ENCODE measurements at regions not wholly inside any gene's neighbourhood (a gene's known extent, or its start where the extent isn't known, plus 50 kb on each side); places are given as distances from the start of the nearest gene placed in this dataset.

DNA sequence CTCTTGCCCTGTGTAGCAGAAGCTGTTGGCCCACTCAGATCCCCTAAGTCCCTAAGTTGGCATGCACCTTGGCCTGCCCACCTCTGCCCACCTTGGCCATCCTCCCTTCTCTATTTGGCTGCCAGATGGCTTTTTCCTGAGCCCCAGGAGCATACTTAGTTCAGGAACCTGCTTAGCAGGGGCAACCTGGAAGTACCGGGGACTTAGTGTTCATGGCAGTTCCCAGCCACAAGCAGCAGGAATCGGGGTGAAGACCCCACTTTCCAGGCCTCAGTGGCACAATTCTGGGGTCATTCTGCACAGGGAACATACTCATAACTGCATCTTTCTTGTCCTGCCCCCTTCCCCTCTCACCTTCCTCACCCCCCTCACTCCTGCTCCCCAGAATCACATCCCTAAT lies 158.0 kb upstream of the PMEPA1 start:
- DNase-seq: no peak

DNA sequence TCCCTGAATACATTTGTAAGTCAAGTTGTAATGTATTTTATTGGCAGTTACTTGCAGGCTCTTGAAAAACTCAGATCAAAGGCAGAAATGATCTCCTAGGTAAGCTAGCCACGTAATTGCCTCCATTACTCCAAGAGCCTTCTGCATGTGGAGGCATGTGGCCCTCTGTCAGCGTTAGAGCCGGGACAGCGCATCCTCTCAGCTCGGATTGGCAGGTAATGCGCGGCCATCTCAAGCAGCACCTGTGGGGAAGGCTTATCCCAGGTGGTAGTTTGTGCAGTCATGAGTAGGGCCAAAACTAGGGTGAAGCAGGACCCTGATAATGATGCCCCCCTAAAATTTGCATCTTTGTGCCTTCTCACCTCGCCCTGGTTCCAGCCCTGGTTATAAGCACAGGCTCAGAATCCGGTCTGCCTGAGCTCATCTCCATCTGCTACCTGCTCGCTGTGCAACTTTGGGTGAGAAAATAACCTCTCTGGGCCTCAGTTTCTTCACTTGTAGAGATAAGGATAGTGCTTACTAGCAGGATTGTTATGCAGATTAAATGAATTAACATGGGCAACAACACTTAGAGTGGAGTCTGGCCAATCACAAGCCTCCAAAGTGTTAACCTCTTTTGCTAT lies 157.5 kb upstream of the PMEPA1 start:
- no peak for DNase-seq

DNA sequence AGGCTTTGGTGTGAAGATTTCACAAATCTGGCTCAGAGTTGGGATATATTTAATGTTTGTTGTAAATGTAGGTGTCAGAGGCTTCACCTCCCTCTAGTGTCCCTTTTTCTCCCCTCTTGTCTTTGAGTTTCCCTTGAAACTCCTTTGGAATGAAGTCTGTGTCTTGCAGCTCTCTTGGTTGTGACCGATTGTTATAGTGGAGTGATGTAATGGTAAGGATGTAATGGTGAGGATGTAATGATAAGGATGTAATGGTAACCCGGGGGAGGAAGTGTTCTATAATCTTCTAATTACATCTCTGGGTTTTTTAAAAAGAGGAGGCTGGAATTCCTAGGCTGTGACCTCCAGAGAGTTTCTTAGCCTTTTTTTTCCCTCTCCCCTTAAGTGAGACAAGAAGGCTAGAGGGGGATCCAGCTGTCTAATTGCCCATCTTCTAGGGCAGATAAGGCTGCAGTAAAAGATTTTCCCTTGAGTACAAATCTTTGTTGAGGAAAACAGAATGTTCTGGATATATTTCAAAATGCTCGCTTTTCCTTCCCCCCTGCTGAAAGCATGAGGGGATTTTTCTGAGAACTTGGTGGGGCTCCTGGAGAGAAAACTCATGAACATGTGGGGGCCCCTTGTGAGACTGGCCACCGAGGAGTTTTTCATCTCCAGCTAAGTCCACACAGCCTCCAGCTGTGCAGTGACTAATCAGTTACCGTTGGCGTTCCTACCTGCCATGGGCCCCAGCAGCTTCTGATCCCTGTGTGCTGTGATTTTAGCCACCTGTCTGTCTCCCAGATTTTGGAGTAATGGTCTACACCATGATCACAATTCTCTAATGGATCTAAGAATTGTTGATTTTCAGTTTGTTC lies 156.7 kb upstream of the PMEPA1 start:
- DNase-seq: no peak

DNA sequence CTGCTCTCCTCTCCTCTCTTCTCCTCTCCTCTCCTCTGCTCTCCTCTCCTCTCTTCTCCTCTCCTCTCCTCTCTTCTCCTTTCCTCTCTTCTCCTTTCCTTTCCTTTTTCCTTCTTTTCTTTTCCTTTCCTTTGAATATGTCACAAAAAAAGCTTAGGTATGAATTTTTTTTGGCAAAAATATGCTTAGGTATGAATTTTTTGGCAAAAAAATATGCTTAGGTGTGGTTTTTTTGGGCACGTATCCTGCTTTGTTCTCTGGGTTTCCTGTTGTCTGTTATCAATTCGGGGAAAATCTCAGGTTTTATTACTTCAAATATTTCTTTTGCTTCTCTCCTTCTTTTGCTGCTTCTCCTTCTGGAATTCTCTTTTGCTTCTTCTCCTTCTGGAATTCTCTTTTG lies 155.5 kb upstream of the PMEPA1 start:
- DNase-seq: no peak

DNA sequence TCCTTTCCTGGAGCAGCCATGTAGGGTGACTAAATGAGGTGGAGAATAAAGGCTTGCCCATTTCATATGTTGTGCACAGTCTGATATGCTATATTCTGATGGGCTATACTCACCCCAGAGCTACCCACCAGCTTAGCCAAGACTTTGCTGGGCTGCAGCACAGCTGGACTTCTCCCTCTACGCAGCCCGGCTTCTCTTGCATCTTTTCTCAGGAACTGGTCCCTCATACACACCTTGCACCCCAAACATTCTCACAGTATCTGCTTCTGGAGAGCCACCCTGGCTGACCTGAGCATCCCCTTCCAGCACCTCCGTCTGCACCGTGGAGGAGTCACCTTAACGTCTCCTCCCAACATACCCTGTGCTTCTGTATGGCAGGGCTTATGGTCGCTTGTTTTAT lies 150.8 kb upstream of the PMEPA1 start:
- DNase-seq: no peak

DNA sequence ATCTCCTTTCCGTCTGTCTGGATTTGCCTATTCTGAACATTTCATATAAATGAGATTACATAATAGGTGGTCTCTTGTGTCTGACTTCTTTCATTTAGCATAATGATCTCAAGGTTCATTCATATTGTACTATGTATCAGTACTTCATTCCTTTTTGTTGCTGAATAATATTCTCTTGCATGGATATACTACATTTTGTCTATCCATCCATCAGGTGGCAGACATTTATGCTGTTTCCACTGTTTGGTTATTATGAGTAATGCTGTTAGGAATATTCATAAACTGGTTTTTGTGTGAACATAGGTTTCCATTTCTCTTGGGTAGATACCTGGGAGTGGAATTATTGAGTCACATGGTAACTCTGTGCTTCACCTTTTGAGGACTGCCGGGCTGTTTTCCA lies 148.2 kb upstream of the PMEPA1 start:
- no peak for DNase-seq

DNA sequence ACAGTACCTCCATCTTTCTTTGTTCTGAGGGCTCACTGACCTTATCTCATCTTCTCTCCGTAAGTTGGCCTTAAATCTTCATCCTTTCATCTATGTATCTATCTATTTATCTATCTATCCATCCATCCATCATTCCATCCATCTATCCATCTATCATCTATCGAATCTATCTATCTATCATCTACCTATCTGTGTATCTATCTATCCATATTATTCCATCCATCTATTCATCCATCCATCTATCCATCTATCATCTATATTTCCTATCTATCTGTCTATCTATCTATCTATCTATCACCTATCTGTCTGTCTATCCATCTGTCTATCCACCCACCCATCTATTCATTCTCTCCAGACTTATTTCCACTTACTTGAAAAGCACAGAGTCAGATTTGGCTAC lies 147.3 kb upstream of the PMEPA1 start:
- no peak for DNase-seq

DNA sequence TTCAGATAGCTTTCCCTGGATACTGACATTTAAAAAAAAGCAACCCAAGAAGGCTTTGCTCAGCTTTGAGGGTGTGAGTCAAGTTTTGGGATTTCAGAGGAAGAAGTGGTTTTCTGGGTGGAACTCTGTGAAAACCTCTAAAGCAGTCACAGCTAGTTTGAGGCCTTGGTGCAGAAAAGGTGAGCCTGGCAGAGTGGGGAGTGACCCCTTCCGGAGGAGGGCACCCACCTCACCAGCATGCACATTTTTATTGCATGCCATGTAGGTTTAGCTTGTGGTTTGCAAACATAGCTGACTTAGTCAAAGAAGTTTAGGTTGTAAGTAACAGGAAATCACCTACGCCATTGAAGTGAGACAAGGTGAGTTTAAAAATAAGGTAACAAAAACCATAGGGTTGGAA lies 146.8 kb upstream of the PMEPA1 start:
- no peak for DNase-seq

DNA sequence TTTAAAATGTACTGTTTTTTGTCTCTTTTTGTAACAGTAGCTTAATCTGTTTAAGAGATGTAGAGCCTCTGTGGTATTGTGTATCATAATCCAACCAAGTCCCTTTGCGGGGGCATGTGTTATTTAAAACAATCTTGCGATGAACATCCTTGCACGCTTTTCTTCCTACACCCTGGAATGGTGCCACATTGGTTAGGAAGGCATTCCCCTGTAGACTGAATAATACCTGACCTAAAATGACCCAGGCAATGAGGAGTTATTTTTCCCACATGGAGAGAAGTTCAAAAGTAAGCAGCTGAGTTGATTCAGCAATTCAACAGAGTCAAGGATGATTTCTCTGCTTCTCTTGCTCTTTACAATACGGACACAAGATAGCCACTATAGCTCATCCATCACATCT lies 142.0 kb upstream of the PMEPA1 start:
- DNase-seq: no peak

DNA sequence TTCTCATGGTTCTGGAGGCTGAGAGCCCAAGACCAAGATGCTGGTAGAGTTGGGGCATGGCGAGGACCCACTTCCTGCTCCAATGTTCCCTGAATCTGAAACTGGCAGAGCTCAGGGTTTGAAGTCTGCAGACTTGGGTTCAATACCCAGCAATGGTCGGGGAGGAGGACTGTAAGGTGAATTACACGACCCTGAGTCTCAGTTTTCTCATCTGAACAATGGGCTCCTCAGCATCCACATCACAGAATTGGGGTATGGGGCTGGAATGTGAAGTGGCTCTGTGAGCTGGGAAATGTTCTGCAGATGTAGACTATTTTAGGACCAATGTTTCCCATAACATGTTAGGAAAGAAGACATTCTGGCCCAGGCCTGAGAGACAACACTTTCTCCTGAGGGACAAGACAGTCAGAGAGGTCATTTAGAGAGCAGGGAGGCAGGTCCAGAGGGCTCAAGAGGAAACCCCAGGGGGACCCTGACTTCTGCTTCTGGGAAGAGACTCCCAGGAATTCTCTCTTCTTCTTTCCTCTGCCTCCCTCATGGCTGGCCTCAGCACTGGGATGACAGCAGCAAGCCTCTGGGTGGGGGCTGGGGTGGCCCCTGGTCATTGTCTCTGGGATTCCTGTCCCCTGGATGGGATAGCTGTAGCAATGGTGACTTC lies 141.3 kb upstream of the PMEPA1 start:
- DNase-seq: no peak

DNA sequence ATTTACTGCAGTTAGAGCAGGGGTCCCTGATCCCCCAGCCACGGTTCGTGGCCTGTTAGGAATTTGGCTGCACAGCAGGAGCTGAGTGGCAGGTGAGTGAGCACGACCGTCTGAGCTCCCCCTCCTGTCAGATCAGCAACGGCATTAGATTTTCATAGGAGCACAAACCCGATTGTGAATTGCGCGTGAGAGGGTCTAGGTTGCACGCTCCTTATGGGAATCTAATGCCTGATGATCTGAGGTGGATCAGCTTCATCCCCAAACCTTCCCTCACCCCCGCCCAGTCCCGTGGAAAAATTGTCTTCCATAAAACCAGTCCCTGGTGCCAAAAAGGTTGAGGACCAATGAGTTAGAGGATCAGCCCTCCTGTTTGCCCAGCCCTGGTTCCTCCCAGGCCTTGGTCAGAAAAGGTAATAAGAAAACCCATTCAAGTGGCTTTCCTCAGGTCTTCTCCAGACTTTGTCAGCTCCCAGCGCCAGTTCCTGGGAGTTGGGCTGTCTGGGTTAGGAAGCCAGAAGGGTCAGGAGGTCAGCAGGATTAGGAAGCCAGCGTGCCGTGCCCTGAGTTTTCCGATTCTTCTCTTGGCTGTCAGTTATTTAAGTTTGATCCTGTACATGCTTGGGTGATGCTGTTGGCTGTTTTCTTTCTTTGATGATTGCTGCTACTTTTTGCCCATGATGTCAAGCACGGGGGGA lies 139.9 kb upstream of the PMEPA1 start:
- DNase-seq: no peak

DNA sequence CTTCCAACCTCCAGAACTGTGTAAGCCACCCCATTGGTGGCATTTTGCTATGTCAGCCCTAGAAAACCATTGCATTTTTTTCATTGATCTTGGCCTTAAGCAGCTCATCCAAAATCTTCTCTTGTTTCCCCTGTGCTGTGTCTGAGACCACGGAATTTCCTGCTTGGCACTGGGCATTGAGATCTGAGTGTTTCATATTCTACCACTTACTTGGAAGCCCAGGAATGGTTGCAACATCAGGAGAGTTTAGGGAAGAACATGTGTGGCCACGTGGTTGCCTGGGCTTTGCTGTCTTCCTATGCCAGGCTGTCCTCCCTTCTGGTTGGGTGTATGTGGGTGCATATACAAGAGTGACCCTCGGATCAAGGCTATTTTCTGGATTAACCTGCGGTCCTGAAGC lies 139.3 kb upstream of the PMEPA1 start:
- DNase-seq: no peak

DNA sequence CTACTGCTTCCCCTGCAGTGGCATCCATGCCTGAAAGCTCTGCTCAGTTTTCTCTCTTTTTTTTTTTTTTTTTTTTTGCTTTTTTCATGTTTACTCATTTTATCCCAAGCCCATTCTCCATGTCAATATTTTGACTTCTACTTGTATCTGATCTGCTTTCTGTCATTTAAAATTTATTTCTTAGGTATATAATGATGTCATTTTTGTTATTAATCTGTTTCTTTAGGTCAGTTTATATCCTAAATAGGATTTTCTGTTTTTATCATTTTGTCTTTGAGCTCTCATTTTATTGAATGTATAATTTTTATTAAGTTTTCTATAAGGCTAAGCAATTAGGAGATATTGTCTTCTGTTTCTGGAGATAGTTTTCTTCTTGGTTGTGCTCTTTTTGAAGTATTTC lies 138.5 kb upstream of the PMEPA1 start:
- no peak for DNase-seq

DNA sequence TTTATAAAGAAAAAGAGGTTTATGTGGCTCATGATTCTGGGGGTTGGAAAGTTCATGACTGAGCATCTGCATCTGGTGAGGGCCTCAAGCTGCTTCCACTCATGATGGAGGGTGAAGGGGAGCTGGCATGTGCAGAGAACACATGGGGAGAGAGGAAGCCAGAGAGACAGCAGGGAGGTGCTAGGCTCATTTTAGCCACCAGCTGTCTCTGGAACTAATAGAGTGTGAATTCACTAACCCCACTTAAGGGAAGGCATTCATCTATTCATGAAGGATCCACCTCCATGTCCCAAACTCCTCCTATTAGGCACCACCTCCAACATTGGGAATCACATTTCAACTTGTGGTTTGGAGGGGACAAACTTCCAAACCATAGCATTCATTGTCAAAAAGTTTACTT lies 137.3 kb upstream of the PMEPA1 start:
- no peak for DNase-seq

DNA sequence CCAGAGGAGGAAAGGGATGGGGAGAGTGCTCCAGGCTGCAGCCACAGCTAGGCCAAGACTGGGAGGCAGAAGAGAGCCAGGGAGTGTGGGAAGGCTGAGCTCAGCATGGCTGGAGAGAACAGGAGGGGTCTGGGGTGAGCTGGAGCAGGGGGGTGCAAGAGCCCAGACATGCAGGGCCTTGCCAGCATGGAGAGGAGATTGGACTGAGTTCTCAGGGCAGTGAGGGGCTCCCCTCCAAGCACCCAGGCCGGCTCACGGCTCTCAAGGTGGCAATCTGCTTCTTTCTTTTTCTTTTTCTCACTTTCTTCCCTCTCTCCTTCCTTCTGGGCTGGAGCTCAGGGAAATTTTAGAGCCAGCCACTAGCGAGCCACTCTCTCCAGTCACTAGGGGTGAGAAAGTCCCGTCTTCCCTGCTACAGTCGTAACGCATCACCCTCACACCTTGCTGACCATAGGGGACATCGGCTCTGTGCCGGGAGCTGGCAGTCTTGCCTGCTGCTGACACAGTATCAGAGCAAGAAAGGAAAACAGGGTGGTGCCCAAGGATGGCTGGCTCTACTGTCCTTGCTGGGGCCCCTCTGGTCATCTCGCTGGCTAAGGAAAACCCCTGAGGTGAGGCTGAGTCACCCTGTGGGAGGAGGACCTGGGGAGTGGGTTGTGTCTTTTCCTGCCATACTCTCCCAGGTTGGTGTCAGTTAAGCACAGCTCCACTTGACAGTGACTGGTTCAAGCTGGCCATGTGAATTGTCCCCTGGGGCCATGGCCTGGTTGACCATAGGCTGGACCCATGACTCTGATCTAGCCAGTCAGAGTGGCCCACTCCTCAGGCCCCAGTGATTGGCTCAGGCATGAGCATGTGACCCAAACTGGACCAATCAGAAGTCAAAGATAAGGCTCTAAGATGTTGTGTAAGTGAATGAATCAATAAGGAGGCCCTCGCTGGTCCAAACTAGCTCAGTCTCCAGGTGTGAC lies 135.1 kb upstream of the PMEPA1 start:
- DNase-seq: no peak

DNA sequence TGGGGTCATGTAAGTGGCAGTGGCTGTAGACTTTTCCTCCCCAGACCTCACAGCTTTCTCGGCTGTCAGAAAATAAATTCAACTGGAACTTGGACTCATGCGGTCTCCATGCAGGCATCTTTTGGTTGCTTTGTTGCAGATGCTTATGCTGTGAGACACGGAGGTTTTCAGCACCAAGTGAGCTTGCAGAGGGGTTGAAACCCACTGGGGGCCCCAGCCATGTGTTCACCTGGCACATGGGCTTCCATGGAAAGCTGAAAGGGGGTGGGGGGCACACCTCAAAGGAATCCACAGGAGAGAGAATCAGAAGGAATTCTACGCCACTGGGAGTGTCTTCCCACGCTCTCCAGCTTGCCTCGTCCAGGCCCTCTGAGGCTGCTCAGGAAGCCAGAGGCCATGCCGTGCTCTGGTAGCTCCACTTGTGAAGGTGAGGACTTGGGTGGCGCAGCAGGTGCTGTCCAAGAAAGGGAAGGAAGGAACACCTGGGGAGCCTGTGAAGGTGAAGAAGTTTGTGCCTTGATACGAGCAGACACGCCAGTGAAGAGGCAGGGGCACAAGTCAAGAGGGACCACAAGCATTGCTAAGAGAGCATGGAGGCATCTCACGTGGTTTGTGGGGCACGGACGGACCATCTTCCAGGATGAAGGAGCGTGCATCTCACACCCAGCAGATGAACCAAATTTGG lies 134.3 kb upstream of the PMEPA1 start:
- no peak for DNase-seq

DNA sequence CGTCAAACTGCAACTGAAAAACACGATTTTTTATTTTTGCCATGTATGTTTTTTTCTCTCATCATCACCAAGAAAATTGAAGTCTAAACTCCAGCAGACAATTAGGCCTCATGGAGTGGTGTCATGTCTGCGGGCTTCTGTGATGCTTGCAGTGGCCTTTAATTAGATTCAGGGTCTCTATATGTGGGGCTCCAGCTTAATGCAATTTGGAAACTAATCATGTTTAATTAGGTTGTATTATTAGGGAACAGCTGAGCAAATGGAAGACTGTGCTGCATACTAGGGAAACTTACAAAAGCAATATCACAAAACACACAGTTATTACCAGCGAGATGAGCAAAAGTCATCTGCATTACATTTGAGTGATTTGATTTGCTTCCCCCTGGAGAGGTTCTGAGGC lies 132.9 kb upstream of the PMEPA1 start:
- no peak for DNase-seq

DNA sequence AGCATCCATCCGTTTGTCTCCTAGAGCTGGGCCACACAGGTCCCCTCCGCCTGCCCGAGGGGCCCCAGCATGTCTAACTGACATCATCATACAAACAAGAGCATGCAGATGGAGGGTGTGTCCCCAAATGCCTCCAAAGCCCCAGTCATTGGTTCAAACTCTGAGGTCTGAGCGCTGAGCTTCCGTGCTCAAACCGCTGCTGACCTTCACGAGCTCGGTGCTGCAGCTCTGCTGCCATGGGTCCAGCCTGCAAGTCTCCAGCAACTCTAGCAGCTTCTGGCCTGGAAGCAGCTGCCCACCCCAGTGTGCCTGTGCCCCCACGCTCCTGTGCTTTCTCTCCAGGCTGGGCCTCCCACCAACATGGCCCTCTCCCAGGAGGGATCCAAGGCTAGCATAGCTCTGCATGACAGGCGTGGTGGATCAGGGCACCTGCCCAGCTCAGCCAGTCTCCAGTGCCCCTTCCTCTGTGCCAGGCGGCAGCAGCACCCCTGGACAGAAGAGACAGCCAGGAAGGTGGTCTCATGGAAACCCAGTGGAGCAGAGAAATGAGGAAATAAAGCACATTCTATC lies 131.6 kb upstream of the PMEPA1 start:
- DNase-seq: no peak

DNA sequence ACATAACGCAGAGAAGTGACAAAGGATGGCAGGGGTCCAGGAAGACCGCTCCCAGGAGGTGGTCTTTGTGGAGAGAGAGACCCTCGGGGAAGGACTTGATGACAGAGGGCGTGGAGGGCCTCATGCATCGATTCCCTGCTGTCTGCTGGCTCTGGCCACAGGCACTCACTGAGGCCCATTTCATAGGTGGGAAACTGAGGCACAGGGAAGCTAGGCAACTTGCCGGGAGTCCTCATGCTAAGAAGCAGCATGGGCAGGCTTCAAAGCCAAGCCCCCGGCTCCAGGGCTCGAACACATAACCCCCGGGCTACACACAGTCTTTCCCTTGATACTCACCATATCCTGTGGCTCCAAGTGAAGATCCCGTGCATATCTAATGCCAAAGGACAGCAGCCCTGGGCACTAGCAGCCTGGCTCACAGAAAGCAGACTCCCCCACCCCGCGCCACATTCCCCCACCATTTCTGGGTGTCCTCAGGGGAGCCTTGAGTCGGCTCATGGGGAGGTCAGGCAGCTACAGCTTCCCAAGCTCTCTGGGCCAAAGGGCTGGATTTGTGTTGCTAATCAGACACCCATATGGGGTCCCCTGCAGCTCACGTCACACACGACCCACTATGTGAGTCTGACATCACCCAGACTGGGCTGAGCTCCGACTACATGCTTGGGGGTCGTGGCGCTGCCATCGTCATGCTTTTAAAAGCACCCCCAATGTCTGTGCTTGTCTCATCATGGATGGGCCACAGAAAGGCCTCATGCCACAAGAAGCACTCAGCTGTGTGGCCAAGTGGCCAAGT lies 130.9 kb upstream of the PMEPA1 start:
- DNase-seq: no peak

DNA sequence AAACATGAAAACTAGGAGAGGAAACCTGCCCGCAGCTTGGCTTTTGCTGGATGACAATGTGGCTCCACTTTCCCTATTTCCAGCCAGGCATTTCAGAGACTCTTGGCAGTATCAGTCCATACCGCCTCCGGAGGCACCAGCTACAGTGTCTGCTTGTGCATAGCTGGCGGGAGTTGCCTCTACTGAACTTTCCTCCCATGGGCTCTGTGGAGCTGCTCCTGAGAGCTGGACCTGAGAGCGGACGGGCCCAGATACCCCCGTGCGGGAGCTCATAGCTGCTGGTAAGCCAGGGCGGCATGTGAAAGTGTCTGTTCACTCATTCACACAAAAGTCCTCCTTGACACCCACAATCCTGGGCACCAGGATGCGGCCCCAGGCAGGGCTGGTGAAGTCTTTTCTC lies 130.3 kb upstream of the PMEPA1 start:
- no peak for DNase-seq

Measured in activated CD4-positive, alpha-beta T cell treated with anti-CD3 and anti-CD28 coated beads, Interleukin-2, amount 50 U/mL, for 16 hours (primary cell).